HFF-Myc (cell line): ENCODE measurements at regions not wholly inside any gene's neighbourhood (a gene's known extent, or its start where the extent isn't known, plus 50 kb on each side); places are given as distances from the start of the nearest gene placed in this dataset.

Experiments
- DNase-seq: peaks from one replicate; pipeline ENCODE4 v3.0.0-alpha.2; 2011; ENCODE audit warnings: low read depth; ENCODE audit errors: extremely low read depth
- H3K4me3 ChIP-seq: replicated peaks from 2 replicates; pipeline ENCODE4 v1.5.1; 2011; ENCODE audit warnings: low read depth, mild to moderate bottlenecking, control low read depth, low read length
- TF ChIP-seq, protein P1 (sequence below): IDR thresholded peaks from 2 replicates; pipeline ENCODE4 v1.5.1; 2012; ENCODE audit warnings: mild to moderate bottlenecking, low read depth, low read length, control low read depth; ENCODE audit errors: missing control alignments

- no peak for DNase-seq
- TF ChIP-seq, protein P1, sequence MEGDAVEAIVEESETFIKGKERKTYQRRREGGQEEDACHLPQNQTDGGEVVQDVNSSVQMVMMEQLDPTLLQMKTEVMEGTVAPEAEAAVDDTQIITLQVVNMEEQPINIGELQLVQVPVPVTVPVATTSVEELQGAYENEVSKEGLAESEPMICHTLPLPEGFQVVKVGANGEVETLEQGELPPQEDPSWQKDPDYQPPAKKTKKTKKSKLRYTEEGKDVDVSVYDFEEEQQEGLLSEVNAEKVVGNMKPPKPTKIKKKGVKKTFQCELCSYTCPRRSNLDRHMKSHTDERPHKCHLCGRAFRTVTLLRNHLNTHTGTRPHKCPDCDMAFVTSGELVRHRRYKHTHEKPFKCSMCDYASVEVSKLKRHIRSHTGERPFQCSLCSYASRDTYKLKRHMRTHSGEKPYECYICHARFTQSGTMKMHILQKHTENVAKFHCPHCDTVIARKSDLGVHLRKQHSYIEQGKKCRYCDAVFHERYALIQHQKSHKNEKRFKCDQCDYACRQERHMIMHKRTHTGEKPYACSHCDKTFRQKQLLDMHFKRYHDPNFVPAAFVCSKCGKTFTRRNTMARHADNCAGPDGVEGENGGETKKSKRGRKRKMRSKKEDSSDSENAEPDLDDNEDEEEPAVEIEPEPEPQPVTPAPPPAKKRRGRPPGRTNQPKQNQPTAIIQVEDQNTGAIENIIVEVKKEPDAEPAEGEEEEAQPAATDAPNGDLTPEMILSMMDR, result no peak
- no peak overlapping the region for H3K4me3 ChIP-seq
Observed at GRCh38 chr5:171633776-171634470, 151.7 kb upstream of the SMIM23 start.

DNA sequence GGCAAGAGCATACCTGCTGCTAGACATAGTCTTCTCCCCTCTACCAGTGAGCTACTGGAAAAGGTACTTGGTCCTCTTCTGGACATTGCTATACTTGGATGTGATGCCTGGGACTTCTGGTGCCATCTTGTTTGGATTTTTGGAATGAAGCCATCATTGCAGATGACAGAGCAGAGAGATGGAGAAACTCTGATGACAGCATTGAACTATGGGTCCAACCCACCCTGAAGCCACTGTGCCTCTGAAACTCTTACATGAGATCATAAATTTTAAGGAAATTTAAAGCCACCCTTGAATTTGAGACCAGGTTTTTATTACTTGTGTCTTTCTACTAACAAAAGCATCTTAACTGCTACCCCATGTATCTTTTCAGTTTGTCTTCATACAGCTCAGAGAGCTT, 151.1 kb upstream of the SMIM23 start:
- no peak overlapping the region for H3K4me3 ChIP-seq
- no peak for DNase-seq
- TF ChIP-seq, protein P1, result no peak

- TF ChIP-seq, protein P1, result no peak
- H3K4me3 ChIP-seq, result no peak overlapping the region
- no peak for DNase-seq
Observed at GRCh38 chr5:171635028-171635427, 150.6 kb upstream of the SMIM23 start.

DNA sequence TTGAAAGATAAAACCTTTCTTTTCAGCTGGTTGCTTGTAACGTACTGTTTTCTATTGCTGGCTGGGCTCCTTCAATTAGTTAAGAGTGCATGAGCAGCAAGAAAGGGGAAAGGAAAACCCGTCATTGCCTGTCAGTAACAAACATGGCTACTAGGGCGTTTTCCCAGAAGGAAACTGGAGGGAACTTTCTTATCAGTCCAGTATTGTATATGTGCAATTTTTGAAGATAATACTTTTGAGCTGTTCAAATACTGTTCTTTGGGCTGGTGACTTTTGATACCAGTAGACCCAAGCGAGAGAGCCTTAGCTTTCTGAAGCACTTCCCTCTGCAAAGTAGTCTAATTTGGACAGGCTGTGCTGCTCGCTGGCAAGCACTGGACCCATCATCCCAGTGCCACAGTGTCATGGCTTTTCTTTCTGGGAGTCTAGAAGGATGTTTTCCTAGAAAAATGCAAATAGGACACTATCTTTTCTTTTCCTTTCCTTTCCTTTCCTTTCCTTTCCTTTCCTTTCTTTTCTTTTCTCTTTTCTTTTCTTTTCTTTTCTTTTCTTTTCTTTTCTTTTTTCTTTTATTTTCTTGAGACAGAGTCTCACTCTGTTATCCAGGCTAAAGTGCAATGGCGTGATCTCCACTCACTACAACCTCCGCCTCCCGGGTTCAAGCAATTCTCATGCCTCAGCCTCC, 149.9 kb upstream of the SMIM23 start:
- no peak for DNase-seq
- H3K4me3 ChIP-seq, result no peak overlapping the region
- TF ChIP-seq, protein P1, result no peak

DNA sequence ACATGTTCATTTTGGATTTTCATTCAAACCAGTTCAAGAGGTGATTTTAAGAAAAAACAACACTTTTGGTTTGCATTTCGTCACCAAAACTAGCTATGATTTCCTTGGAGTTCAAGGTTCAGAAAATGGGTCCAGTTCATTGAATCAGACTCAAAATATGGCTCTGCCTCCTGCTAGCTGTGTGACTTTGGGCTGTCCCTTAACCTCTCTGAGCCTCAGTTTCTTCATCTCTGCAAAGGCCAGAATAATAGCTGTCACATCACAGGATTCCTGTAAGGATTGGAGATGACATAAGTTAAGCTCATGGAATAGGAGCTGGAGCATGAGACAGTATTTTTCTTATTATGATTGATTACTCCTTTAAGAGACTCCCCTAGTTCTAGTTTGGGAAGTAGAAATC, 147.8 kb upstream of the SMIM23 start:
- H3K4me3 ChIP-seq, result no peak overlapping the region
- DNase-seq, result no peak
- TF ChIP-seq, protein P1, result no peak

DNA sequence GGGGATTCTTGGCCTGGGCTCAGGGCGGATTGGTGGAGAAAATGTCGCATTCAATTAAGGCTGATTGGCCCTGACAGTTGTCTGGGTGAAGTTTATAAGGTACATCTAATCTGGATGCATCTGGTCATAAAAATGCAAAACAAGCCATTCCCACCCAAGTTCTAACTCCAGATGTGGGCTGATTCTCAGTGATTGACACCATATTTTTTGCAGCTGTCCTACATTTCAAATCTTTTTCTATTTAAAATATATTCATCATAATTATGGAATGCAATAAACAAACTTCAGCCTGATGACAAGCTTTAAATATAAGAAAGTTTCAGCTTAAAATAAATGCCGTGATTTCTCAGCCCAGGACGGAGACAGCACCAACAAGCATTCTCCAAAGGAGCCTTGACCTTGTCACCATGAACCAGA, 146.4 kb upstream of the SMIM23 start:
- no peak for DNase-seq
- no peak overlapping the region for H3K4me3 ChIP-seq
- TF ChIP-seq, protein P1, result no peak
